Amygdala (tissue), 56 donors: ENCODE measurements at regions not wholly inside any gene's neighbourhood (a gene's known extent, or its start where the extent isn't known, plus 50 kb on each side); places are given as distances from the start of the nearest gene placed in this dataset.
"Not testable (repeated sequence)": the region's sequence is repeated elsewhere in the genome, so short reads cannot be mapped to it uniquely, and the experiment has no call there.

Source experiments
- DNase-seq, 56 donors: peaks; one replicate each; lab custom pipeline; 2025; lab: John Stamatoyannopoulos, UW

GRCh38 chr3:160047876-160048275, 59.2 kb downstream of the IL12A start:
- DNase-seq = no peak

DNA sequence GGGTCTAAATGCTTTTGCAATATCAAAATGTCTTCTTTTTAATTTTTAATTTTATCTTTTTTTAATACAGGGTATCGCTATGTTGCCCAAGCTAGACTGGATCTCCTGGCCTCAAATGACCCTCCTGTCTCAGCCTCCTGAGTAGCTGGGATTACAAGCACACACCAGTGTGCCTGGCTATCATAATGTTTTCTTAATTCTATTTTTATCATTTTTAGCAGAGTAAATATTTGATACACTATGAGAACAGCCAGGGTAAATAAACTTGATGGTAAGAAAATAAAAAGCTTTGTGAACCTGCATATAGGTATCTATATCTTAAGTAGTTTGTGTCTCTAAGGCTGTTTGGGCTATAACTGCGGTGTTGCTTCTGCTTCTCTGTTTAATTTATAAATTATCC, 60.4 kb downstream of the IL12A start:
- DNase-seq = no peak

- no peak for DNase-seq
These were observed 60.9 kb downstream of the IL12A start for GRCh38 chr3:160049565-160049964.

GRCh38 chr3:160049988-160050387, 61.4 kb downstream of the IL12A start:
- DNase-seq = no peak

GRCh38 chr3:160052385-160053047, 63.9 kb downstream of the IL12A start:
- no peak for DNase-seq

DNA sequence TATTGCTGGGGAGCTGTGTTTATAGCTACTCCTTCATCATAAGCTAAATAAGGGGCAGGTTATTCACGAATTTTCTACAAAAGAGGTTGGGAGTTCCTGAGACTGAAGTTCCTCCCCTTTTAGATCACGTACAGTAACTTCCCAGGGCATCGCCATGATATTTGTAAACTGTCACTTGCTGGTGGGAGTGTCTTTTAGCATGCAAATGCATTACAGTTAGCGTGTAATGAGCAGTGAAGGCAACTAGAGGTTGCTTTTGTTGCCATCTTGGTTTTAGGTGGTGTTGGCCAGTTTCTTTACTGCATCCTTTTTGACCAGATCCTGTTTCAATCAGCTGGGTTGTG, 64.4 kb downstream of the IL12A start:
- no peak for DNase-seq

- not testable (repeated sequence) for DNase-seq
These were observed 66.2 kb downstream of the IL12A start for GRCh38 chr3:160054862-160055261.

- DNase-seq = no peak
These were observed 67.0 kb downstream of the IL12A start for GRCh38 chr3:160055659-160056058.

DNA sequence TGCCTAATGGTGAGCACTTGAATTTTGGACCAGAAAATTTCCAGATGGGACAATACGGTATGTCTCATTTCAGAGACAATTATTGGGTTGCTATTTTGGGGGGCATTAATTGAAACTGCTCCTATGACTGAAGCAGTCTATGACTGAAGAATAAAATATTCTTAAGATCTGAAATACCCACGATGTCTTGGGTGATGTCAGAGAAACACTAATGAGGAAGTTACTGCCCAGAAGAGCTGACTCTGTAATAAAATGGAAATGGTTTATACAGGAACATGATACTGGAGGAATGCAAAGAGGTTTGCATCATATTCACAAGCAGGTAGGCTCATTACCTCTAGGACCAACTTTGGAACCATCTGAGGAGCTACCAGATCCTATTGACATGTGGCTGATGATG, 68.7 kb downstream of the IL12A start:
- DNase-seq = no peak

GRCh38 chr3:160060409-160061027, 71.9 kb downstream of the IL12A start:
- DNase-seq = no peak

DNA sequence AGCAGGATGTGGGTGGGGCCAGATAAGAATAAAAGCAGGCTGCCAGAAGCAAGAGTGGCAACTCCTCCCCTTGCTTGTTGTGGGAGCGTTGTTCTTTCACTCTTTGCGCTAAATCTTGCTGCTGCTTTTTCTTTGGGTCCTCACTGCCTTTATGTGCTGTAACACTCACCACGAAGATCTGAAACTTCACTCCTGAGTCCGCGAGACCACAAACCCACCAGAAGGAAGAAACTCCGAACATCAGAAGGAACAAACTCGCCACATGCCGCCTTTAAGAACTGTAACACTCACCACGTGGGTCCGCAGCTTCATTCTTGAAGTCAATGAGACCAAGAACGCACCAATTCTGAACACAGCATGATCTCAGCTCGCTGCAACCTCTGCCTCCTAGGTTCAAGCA, 72.9 kb downstream of the IL12A start:
- no peak for DNase-seq

DNA sequence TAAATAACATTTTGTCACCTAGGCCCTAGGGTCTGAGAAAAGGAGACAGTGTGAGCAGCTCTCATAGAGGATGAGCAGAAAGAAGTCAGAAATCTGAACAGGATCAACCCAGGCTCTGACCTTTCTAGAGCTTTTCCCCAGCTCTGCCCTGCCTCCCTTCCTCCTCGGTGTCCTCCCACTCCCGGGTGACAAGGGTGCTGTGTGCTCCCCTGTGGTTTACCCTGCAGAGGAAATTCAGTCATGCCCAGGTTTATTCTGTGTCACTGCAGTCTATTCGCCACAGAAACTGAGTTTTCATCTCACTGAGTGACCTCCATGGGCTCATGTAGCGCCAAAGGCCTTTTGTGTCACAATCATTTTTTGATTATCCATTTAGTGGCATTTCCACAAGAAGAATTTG, 76.6 kb downstream of the IL12A start:
- DNase-seq = no peak

GRCh38 chr3:160065786-160066185, 77.2 kb downstream of the IL12A start:
- DNase-seq = no peak

DNA sequence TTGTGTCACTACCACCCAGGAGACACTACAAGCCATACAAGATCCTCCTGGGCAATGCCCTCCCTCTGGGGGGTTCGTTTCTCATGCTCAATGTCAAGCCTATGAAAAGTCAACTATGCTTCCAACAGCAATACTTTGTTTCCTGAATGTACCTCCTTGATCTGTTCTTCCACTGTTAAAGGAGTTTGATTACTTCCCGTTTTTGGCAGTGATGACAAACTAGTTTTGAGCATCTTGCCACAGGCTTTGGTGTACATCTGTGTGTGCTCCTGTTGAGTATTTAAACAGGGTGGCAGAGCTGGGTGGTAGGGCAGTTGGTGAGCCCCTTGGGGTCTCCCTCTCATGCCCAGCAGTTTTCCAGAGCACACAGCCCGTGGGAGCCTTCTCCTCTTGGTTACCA, 81.4 kb downstream of the IL12A start:
- no peak for DNase-seq

DNA sequence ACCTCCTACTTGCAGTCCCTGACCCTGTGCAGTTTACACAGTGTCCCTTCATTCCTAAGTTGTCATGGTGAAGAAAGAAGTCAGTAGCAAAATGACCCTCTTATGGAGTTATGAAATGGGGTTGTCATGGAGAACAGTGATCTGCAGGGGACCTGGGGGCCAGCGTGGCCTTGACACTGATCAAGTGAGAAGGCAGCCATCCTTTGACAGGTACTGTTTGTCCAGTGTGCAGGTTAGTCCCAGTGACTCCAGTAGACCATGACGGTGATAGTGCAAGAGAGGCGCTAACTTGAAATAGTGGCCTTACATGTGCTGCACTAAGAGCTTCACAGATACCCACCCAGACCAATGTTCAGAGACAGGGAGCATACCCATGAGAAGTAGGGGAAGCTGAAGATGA, 87.9 kb downstream of the IL12A start:
- no peak for DNase-seq

- DNase-seq = no peak
These were observed 89.9 kb downstream of the IL12A start for GRCh38 chr3:160078533-160078932.

- DNase-seq = no peak
These were observed 93.4 kb downstream of the IL12A start for GRCh38 chr3:160081958-160082533.

- no peak for DNase-seq
These were observed 96.4 kb downstream of the IL12A start for GRCh38 chr3:160084998-160085397.

DNA sequence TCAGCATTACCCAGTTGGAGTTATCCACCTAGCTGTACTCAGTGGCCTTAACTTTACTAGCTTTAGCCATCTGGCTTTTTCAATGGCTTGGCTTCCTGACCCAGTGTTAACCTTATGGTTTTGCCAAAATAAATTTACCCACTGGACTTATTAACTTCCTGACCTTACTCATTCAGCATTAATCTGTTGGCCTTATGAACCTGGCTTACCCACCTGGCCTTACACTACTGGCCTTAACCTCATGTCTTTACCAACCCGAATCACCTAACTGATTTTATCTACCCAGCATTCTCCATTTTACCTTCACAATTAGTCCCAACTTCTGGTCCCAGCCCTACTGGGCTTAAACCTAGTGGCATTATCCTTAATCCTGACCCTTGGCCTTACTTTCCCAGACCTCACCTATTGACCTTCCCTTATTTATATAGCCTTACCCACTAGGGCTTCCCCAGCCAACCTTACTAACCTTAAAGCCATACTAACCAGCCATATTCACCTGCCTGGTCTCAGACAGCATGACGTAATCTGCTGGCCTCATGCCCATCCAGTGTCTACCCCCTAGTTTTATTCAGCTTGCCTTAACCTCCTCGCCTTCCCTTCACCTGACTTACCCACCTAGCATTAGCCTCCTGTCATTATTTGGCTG, 100.0 kb downstream of the IL12A start:
- DNase-seq = no peak

DNA sequence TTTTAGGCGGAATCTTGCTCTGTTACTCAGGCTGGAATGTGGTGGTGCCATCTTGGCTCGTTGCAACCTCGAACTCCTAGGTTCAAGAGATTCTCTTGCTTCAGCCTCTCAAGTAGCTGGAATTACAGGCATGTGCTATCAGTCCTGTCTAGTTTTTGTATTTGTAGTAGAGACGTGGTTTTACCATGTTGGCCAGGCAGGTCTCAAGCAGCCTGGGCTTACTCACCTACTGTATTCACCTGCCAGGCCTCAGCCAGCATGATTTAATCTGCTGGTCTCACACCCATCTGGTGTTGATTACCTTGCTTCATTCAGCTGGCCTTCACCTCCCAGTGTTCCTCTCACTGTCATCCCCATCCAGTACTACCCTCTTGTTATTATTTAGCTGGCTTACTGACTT, 102.0 kb downstream of the IL12A start:
- DNase-seq = no peak

- no peak for DNase-seq
These were observed 102.8 kb downstream of the IL12A start for GRCh38 chr3:160091441-160091840.

DNA sequence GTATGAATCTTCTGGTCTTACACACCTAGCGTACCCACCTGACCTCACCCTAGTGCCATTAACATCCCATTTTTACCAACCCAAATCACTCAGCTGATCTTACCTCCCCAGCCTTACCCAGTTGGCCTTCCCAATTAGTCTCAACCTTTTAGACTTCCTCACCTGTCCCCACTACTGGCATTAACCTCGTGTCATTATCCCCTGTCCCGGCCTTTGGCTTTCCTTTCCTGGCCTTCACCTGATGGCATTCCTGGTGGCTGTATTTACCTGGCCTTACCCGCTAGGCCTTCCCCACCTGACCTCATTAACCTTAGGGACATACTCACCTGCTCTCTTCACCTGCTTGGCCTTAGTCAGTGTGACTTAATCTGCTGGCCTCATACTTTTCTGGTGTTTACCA, 104.1 kb downstream of the IL12A start:
- no peak for DNase-seq
